Type B pancreatic cell (in vitro differentiated cells): ENCODE measurements at regions not wholly inside any gene's neighbourhood (a gene's known extent, or its start where the extent isn't known, plus 50 kb on each side); places are given as distances from the start of the nearest gene placed in this dataset.
A peak's percentile ranks its signal among the peaks of the same experiment; 100 is the strongest.

ENCODE experiments used
- DNase-seq: peaks from one replicate; pipeline ENCODE4 v3.0.0; 2021; ENCODE audit warnings: mixed read lengths; ENCODE audit not compliant: unreplicated experiment; ENCODE audit errors: extremely low spot score
- H3K27ac Mint-ChIP-seq: 2 replicates; pipeline ENCODE4 v1.8.0; 2021; ENCODE audit warnings: mild to moderate bottlenecking, mixed read lengths
- H3K27me3 Mint-ChIP-seq: 2 replicates; pipeline ENCODE4 v1.8.0; 2021; ENCODE audit warnings: mixed read lengths
- H3K36me3 Mint-ChIP-seq: 2 replicates; pipeline ENCODE4 v1.8.0; 2021; ENCODE audit warnings: mixed read lengths
- H3K4me1 Mint-ChIP-seq: one replicate; pipeline ENCODE4 v1.8.0; 2021; ENCODE audit warnings: mixed read lengths; ENCODE audit not compliant: unreplicated experiment
- H3K4me3 Mint-ChIP-seq: 2 replicates; pipeline ENCODE4 v1.8.0; 2021; ENCODE audit warnings: mild to moderate bottlenecking, mixed read lengths
- H3K9me3 Mint-ChIP-seq: 2 replicates; pipeline ENCODE4 v1.8.0; 2021; ENCODE audit warnings: mixed read lengths
- CTCF ChIP-seq: fragments of 200-600 bp; sonication (generic); conservative IDR thresholded peaks from 2 replicates; pipeline ENCODE4 v1.5.0; 2021; ENCODE audit warnings: antibody characterized with exemption, mild to moderate bottlenecking

GRCh38 chr1:79859212-79859948 is 852.9 kb upstream of the ADGRL4 start:
- H3K36me3 Mint-ChIP-seq = no peaks in the 10 kb centered on the region
- no peaks in the 10 kb centered on the region for H3K4me1 Mint-ChIP-seq
- no peak for DNase-seq
- no peak for TF ChIP-seq CTCF
- H3K27me3 Mint-ChIP-seq = no peaks in the 10 kb centered on the region
- no peak overlapping the region for H3K4me3 Mint-ChIP-seq
- no peaks in the 10 kb centered on the region for H3K9me3 Mint-ChIP-seq
- H3K27ac Mint-ChIP-seq = no peak overlapping the region

- Mint-ChIP-seq H3K27me3 (no peaks in the 10 kb centered on the region), H3K4me3 (no peak overlapping the region), H3K36me3 (no peaks in the 10 kb centered on the region), H3K9me3 (no peaks in the 10 kb centered on the region), H3K4me1 (no peaks in the 10 kb centered on the region), H3K27ac (no peak overlapping the region)
- peak; percentile 59 for TF ChIP-seq CTCF
- no peak for DNase-seq
These were observed 845.5 kb upstream of the ADGRL4 start for GRCh38 chr1:79852004-79852403.

GRCh38 chr1:79849388-79849787 is 842.9 kb upstream of the ADGRL4 start:
- Mint-ChIP-seq H3K4me1 (no peaks in the 10 kb centered on the region), H3K9me3 (no peaks in the 10 kb centered on the region), H3K36me3 (no peaks in the 10 kb centered on the region), H3K27me3 (no peaks in the 10 kb centered on the region), H3K4me3 (no peak overlapping the region), H3K27ac (no peak overlapping the region)
- no peak for TF ChIP-seq CTCF
- DNase-seq = no peak

GRCh38 chr1:79848316-79848715 is 841.8 kb upstream of the ADGRL4 start:
- H3K4me1 Mint-ChIP-seq = no peaks in the 10 kb centered on the region
- H3K27ac Mint-ChIP-seq = peak overlapping the region; percentile 84
- no peaks in the 10 kb centered on the region for H3K9me3 Mint-ChIP-seq
- H3K27me3 Mint-ChIP-seq = no peaks in the 10 kb centered on the region
- no peak for TF ChIP-seq CTCF
- H3K4me3 Mint-ChIP-seq = no peak overlapping the region
- no peaks in the 10 kb centered on the region for H3K36me3 Mint-ChIP-seq
- DNase-seq = no peak

GRCh38 chr1:79847700-79848099 is 841.2 kb upstream of the ADGRL4 start:
- peak overlapping the region; percentile 28 for H3K4me3 Mint-ChIP-seq
- no peaks in the 10 kb centered on the region for H3K27me3 Mint-ChIP-seq
- no peaks in the 10 kb centered on the region for H3K9me3 Mint-ChIP-seq
- no peak for DNase-seq
- peak overlapping the region; percentile 84 for H3K27ac Mint-ChIP-seq
- no peaks in the 10 kb centered on the region for H3K36me3 Mint-ChIP-seq
- no peaks in the 10 kb centered on the region for H3K4me1 Mint-ChIP-seq
- TF ChIP-seq CTCF = no peak
